SHP77 (cell line): ENCODE measurements at regions not wholly inside any gene's neighbourhood (a gene's known extent, or its start where the extent isn't known, plus 50 kb on each side); places are given as distances from the start of the nearest gene placed in this dataset.

Experiments
- DNase-seq, 2 experiments: peaks; one replicate each; lab custom pipeline; 2025; lab: John Stamatoyannopoulos, UW

DNA sequence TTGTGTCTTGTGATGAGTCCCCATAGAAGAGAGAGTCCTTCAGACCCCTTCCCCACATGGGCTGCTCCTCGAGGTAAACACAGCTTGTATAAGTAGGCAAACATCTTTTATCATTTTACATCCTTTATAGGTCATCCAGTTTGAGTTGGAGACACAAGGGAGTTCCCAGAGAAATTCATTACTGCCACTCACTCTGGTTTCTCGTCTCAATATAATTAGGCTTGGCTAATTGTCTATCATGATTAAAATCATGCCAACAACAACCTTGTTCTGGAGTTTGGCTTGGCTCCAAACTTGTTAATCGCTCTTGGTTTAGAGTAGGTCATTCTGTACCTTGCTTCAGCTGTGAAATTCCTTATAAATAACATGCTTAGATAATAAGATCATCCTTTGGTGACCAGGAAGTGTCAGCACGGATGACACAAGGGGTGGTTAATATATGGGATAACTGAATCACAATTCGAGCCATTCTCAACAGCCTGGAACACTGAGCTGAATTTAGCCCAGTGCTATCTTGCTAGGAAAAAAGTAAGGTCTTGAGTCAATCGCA, 70.7 kb upstream of the DAB1 start:
- no peak for DNase-seq

- DNase-seq: no peak
Measured at GRCh38 chr1:57492586-57493226, 68.8 kb upstream of the DAB1 start.

GRCh38 chr1:57489358-57490036, 65.6 kb upstream of the DAB1 start:
- no peak for DNase-seq

- no peak for DNase-seq
Measured at GRCh38 chr1:57485643-57486042, 61.8 kb upstream of the DAB1 start.

- no peak for DNase-seq
Measured at GRCh38 chr1:57483954-57484353, 60.1 kb upstream of the DAB1 start.

DNA sequence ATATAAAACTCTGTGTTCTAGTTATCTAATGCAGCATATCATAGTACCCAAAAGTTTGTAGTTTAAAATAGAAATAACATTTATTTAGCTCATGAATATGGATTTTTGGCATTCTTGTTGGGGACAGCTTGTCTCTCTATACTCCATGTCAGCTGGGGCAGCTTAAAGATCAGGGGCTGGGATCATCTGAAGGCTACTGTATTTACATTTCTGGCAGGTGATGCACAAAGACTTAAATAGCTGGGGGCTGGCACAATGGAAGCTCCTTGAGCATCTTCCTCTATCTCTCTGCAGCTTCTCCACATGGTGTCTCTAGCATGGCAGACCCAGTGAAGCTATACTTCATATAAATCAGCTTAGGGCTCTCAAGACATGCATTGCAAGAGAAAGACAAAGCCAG, 55.6 kb upstream of the DAB1 start:
- DNase-seq: no peak

GRCh38 chr1:57475366-57475765, 51.5 kb upstream of the DAB1 start:
- no peak for DNase-seq

DNA sequence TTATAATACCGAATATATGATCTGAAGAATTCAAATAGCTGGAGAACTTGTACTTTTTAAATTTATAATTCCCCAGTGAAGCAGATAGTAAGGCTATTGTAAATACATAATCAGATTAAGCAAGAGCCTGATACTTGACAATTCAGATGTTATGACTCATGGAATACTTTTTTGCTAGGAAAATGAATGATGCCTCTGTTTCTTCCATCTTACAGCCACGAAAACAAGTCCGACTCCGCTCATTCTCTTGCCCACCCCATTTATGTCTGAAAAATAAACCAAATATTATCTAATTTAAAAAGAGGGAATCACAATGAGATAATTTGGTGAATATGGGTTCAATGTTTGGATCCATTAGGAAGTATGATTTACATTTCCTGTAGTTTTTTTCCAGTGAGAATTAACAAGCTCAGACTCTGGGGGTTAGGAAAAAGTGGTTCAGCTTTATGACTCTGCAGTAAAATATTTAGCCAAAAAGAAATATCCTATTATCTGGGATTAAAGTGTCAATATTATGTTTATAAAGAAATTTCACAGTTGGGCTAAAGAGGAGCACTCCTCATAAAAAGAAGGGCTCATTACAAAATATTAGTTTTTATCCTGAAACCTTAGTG, 50.4 kb upstream of the DAB1 start:
- no peak for DNase-seq
